Ovary (tissue), 3 donors: ENCODE measurements at regions not wholly inside any gene's neighbourhood (a gene's known extent, or its start where the extent isn't known, plus 50 kb on each side); places are given as distances from the start of the nearest gene placed in this dataset.

Experiments used
- CTCF ChIP-seq, 3 donors: fragments of 450-650 bp in 2 of 3; fragments of 200-600 bp in 1 of 3; IDR thresholded peaks; one replicate each; pipeline versions ENCODE4 v1.5.1 to v1.8.0; 2016 to 2022; ENCODE audit warnings: antibody characterized with exemption in 3 of 3, mild to moderate bottlenecking in 1 of 3
- EP300 ChIP-seq: sonication (generic); formaldehyde crosslinking; IDR thresholded peaks from one replicate; pipeline ENCODE4 v1.6.1; 2017; ENCODE audit warnings: antibody characterized with exemption
- POLR2A ChIP-seq: fragments of 450-650 bp; IDR thresholded peaks from one replicate; pipeline ENCODE4 v1.6.1; 2017; ENCODE audit warnings: antibody characterized with exemption, mild to moderate bottlenecking, moderate library complexity
- donor health status: DM: no; HTN: no; CAD: no.

GRCh38 chr2:175597286-175597685 is 404.8 kb downstream of the LNPK start:
- TF ChIP-seq CTCF (IDR thresholded peaks at IDR 0.05) (no peak), POLR2A (no peak), EP300 (no peak)
